ENCODE measurements at regions not wholly inside any gene's neighbourhood (a gene's known extent, or its start where the extent isn't known, plus 50 kb on each side); places are given as distances from the start of the nearest gene placed in this dataset.

DNA sequence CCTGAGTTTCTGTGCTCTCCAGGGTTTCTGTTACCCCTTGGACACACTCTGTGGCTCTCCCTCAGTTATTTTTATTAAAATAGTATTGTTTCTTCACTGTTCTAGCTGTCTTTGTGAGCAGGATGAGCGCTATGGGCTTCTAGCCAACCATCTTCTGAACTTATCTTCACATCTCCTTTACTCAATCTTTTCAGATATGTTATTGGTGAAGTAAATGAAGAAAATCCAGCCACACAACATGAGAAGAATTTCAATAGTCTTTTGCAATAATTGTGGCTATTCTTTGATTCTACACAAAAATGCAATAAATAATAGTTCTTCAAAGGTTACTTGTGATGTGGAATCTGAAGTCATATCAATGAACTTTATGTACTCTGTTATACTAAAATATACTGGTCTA, 80.3 kb upstream of the CAMK1G start:
- DNase-seq, result no peak

DNA sequence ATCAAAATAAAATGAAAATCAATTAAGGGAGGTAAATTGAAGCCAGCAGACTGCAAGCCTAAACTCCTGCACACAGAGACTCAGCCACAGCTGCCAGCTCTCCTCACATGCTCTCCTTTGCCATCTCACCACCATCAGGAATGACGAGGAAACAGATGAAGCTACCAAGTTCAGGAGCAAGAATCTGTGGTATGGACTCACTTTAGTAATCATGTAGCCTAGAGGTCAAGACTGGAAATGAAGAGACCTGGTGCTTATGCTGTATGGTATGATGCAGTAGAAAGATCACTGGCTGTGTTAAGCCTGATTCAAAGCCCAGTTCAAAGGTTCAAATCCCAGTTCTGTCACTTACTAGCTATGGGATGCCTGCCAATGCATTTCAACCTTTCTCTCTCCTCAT, 78.9 kb upstream of the CAMK1G start:
- DNase-seq, result no peak

DNA sequence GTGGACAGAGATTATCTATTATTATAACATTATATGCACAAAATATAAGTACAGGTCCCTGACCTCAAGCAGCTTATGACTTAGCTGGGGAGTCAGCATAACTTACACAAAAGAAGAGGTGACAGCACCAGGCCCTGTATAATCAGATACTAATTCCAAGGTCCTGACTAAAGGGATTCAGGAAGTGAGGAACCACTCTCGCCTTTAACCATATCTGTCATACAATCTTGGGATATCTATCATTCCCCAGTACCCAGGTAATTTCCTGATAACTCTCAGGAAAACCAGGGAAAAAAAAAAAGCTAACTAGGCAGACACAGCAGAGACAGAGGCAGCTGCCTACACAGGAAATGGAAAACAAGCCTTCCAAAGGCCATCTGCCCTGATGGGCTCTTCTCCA, 78.5 kb upstream of the CAMK1G start:
- DNase-seq, result no peak

DNA sequence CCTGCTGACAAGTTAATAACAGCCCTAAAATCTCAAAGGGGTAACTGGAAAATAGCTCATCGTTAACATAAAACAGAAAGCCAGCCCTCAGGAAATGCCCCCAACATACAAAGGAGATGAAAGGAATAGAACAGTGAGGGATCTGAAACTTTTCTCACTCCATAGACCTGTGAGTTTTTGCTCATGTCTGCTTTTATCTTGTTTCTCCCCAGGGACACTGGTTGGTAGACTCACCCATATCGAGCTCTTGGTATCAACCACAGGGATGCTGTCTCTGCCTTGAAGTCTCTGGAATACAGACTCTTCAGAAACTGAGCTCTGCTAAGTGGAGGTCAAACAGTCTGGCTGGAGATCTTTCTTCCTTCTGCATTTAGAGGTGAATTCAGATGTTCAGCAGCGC, 77.4 kb upstream of the CAMK1G start:
- no peak for DNase-seq

DNA sequence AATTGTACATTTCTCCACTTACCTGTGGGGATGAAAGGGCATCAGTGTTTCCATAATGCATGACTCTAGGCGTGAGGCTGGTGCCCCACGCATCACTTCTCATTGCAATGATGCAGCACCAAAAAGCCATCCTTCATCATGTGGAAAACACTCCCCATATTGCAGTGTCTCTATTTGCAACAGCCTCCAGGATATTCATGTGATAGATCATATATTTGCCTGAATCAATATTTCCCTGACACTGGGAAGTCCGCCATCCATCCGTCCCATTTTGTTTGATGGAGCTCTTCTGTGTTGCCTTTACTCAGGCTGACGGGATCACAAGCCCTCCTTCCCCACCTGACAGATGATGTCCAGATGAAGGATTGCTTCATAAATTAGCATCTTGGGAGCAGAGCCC, 74.5 kb upstream of the CAMK1G start:
- DNase-seq, result no peak

DNA sequence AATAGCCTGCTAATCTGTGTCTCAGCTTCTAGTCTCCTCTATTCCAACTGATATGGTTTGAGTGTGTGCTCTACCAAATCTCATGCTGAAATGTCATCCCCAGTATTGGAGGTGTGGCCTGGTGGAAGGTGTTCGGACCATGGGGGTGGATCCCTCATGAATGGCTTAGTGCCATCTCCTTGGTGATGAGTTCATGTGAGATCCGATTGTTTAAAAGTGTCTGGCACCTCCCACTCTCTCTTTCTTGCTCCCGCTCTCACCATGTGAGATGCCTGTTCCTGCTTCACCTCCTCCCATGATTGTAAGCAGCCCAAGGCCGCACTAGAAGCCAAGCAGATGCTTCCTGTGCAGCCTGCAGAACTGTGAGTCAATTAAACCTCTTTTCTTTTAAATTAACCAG, 73.5 kb upstream of the CAMK1G start:
- DNase-seq, result no peak

DNA sequence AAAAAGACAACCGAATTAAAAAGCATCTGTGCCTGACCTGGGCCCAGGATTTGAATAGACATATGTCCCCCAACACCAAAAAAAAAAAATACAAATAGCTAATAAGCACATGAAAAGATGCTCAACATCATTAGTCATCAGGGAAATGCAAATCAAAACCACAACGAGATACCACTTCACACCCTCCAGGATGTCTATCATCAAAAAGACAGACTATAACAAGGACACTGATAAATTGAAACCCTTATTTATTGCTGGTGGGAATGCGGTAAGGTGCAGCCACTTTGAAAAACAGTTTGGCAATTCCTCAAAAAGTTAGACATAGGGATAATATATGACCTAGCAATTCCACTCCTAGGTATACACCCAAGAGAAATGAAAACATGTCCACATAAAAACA, 72.3 kb upstream of the CAMK1G start:
- DNase-seq, result no peak

DNA sequence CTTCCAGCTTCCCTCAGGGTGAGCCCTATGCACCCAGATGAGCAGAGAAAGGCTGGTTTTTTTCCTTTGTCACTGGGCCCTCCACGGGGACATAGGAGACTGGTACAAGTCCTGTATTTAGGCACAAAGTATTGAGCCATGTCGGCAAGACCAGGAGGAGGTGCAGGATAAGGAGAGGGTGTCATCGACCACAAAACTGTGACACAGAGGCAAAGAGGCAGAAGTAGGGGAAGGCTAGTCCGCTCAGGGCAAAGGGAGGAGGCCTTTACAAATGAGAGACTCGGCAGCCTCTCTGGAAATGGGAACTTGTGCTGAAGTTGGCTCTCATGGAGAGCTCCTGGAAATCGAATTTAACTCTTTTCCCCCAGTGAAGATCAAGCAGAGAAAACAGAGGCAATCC, 70.7 kb upstream of the CAMK1G start:
- no peak for DNase-seq

DNA sequence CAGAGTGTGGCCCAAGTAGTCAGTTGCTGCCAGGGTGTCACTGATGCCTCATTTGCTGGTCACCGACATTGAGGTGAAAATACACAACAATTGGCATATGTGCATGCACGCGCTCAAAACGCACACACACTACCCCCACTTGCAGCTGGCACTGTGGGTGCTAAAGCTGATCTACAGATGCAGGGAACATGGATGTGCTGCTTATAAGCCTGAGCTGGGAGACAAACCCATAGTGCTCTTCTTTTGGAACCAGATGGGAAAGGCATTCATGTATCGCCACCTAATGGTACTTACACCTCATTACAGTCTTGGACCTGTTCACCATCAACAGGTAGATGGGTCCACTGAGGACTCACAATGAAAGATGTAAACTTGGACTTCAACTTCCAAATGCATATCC, 70.3 kb upstream of the CAMK1G start:
- DNase-seq, result no peak

DNA sequence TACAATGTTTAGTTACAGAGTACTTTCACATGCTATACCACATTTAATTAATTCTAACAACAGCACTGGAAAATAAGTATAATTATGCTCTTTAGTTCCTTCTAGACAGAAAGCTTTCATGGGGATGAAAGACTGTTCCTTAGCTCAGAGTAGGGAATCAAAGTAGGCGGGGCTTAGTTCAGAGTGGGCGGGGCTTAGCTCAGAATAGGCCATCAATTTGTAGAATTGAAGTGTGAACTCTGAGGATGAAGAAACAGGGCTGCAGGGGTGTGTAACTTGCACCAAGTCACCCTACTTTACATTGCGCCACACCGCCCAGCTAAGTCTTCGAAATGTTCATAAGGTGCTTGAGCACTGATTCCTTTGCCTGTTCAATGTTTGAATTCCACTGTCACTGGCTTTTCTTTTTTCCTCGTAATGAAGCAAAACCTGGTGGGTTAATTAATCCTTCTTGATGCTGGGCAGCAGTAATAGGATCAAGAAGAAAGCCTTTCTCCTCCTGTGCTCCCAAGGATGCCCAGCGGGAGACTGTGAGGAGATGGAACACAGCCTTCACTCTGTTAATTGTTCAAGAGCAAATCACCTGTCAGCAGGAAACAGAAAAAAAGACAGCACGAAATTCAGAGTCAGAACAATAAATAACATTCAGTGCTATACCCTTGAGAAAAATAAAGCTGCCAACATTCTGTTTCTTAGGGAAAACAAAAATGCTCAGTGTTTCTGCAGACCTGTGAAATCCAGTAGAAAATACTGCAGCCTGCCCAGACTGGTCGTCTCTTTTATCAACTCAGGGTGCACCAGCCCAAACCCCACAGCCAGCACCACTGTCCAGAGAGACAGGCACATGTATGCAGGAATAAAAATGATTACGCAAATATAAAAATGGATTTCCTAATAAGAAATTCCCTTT, 66.5 kb upstream of the CAMK1G start:
- no peak for DNase-seq

DNA sequence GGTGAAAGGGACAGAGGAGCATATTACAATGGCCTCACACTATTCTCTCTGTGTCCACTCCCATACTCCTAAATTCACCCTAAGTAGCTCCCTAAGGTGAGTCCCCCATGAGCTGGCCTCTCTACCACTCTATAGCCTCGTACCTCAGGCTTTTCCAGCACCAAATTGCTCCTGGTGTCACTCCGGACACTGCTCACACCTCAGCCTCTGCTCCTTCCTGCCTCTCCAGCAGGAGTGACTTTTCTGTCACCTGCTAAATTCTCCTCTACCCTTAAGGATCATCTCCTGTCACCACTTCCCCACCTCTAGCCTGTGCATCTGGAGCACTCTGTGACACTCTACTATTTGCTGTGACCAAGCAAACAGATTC, 65.8 kb upstream of the CAMK1G start:
- DNase-seq, result no peak

DNA sequence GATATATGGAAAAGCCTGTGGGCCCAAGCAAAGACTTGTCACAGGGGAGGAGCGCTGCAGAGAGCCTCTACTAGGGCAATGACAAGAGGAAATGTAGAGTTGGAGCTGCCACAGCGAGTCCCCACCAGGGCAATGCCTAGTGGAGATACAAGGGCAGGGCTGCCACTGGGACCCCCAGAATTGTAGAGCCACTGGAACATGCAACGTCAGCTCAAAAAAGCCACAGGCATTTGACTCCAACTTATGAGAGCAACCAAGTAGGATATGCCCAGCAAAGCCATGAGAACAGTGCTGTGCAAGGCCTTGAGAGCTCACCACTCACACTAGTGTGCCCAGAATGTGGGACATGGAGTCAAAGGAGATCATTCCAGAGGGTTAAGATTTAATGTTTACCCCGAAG, 63.7 kb upstream of the CAMK1G start:
- no peak for DNase-seq

DNA sequence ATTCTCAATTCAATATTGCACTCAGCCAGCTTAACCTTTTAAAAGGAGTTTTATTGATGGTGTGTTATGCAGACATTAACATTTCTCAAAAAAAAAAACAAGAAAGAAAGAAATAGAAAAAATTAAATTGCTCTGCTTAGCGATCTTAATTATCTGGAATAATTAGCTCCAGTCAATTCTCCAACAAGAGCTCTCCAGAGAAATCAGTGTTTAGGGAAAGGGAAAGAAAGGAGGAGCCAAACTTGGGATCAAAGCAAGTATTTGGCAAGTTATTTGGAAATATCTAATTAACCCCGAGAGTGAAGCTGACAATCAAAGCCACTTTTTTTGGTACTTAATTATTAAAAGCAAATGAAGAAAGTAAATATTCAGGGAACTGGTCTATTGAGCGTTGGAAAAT, 60.7 kb upstream of the CAMK1G start:
- no peak for DNase-seq

DNA sequence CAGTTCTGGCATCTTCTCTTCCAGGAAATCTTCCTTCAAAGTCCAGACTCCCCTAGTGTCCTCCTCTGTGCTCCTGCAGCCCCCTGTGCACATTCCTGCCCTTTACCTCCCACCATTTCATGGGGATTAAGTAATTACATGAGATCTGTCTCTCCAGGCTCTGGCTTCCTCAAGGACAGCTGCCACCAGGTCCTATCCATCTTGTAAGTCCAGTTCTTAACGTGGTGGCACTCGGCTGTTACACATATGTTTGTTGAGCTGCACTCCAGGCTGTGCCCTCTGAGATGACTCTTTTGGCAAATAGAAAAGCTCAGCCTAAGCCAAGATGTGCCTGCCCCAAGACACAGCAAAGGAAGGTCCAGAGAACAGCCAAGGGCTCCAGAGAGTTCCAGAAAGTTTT, 57.4 kb upstream of the CAMK1G start:
- no peak for DNase-seq

DNA sequence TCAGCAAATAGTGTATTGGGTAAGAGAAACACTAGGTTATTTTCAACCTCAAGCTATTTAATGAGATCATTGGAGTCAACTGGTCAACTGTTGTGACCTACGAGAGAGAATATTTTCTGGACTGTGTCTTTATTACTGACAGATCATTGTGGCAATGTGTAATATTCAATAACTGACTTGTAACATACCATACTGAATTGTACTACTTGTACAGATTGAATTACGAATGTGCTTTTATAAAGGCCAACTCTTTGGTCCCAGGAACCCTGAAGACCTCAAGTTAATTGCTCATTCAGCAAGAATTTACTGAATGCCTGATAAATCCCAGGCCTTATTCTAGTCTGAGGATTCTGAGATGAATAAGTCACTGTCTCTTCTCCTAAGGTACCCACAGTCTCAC, 56.1 kb upstream of the CAMK1G start:
- DNase-seq, result no peak

DNA sequence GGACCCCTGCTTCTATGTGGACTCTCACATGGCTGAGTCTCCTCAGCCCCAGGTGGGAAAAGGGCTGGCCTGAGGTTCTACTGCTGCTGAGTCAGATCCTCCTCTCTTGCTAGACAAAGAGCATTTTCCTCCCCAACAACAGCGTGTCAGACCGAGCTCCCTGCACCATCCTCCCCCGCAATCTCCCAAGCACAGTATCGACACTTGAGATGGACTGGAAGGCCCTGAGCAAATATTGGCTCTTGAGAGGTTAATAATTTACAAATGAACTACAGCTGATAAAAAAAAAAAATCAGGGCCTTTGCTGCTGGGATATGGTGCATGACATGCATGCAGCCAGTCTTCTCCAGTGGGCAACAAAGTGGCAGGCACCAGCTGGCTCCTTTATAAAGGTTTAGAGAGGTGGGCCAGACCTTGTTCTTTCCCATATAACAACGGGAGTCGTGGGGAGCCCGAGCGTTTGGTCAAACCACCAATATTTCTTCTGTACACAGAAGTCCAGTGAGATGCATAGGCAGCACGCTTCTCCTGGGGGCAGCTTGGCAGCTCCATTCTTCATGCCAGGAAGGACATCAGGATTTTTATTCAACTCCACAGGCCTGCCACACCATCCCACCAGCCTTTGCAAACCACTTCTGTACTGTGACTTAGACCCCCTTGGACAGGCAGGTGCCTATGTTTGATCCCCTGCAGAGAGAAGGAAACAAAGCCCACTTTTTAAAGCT, 55.4 kb upstream of the CAMK1G start:
- no peak for DNase-seq

DNA sequence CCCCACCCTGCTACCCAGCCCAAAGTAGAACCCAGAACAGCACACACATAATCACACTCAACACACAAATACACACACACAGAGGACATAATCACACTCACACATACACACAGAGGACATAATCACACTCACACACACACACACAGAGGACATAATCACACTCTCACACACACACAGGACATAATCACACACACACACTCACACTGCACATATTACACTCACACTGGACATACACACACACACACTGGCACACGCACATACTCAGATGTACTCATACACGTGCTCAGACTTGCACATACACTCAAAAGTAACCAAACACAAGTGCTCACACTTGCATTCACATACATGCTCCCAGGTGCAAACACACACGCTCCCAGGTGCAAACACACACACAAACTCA, 54.3 kb upstream of the CAMK1G start:
- DNase-seq, result no peak

DNA sequence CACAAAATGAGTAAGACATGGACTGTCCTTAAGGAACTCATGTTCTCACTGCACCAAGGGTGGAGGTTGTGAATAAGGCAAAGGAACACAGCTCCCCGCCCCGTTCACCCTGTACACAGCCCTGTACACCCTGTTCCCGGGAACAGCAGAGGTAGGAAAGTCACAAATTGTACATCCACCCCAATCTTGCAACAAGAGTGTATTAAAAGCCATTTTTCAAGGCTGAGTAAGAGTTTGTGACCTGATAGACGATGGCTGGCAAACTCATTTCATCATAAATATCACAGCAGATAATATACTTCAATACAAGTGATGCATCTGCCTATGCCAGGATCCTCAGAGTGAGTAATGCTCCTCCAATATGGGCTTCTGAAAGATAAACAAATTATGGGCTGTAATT, 52.5 kb upstream of the CAMK1G start:
- no peak for DNase-seq

DNA sequence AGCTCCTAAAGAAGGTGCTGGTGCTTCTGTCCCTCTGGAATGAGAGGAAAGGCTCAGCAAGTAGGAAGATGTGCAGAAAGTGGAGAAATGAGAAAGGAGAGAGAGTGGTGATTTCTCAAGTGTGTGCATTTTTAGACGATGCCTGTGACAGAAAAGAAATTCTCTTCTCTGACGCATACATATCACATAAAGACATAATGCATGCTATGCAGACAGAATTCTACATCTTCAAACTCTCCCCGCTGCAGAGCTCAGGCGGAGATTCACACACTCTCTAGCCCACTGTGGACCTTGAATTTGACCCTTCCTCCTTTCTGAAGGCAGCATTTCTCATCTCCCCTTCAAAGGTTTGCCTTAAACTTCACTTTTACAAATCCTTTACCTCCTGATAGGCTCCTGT, 52.0 kb upstream of the CAMK1G start:
- no peak for DNase-seq

Measured in activated naive CD4-positive, alpha-beta T cell treated with Interleukin-2 at 50 U/mL for 16 hours (primary cell).